HG03066 (cell line): ENCODE measurements at regions not wholly inside any gene's neighbourhood (a gene's known extent, or its start where the extent isn't known, plus 50 kb on each side); places are given as distances from the start of the nearest gene placed in this dataset.
"Not testable (repeated sequence)": the region's sequence is repeated elsewhere in the genome, so short reads cannot be mapped to it uniquely, and the experiment has no call there.

Experiments used
- ATAC-seq: cut with Tn5 transposase; IDR thresholded peaks from one replicate; pipeline ENCODE4 v1.9.1; 2021; ENCODE audit warnings: low read depth; ENCODE audit not compliant: unreplicated experiment

GRCh38 chr4:72887152-72887551, 182.4 kb downstream of the COX18 start:
- ATAC-seq = no peak

GRCh38 chr4:72886602-72887001, 182.9 kb downstream of the COX18 start:
- ATAC-seq = no peak

GRCh38 chr4:72884225-72884624, 185.3 kb downstream of the COX18 start:
- not testable (repeated sequence) for ATAC-seq

GRCh38 chr4:72876946-72877345, 192.6 kb downstream of the COX18 start:
- no peak for ATAC-seq

- no peak for ATAC-seq
Measured at GRCh38 chr4:72875545-72875944, 194.0 kb downstream of the COX18 start.

- ATAC-seq = no peak
Measured at GRCh38 chr4:72875138-72875537, 194.4 kb downstream of the COX18 start.

- no peak for ATAC-seq
Measured at GRCh38 chr4:72864898-72865297, 204.6 kb downstream of the COX18 start.

GRCh38 chr4:72864277-72864676, 205.2 kb downstream of the COX18 start:
- not testable (repeated sequence) for ATAC-seq

GRCh38 chr4:72860766-72861165, 208.8 kb downstream of the COX18 start:
- ATAC-seq = no peak

- no peak for ATAC-seq
Measured at GRCh38 chr4:72858328-72858727, 211.2 kb downstream of the COX18 start.

GRCh38 chr4:72857787-72858186, 211.7 kb downstream of the COX18 start:
- ATAC-seq = no peak

GRCh38 chr4:72857216-72857615, 212.3 kb downstream of the COX18 start:
- ATAC-seq = no peak

- ATAC-seq = no peak
Measured at GRCh38 chr4:72846280-72847111, 223.0 kb downstream of the COX18 start.

- no peak for ATAC-seq
Measured at GRCh38 chr4:72843466-72843865, 226.1 kb downstream of the COX18 start.

GRCh38 chr4:72842323-72842722, 227.2 kb downstream of the COX18 start:
- no peak for ATAC-seq

GRCh38 chr4:72840166-72840565, 229.3 kb downstream of the COX18 start:
- not testable (repeated sequence) for ATAC-seq

GRCh38 chr4:72828864-72829263, 240.7 kb downstream of the COX18 start:
- no peak for ATAC-seq

GRCh38 chr4:72827968-72828367, 241.5 kb downstream of the COX18 start:
- ATAC-seq = no peak

GRCh38 chr4:72820107-72820506, 249.4 kb downstream of the COX18 start:
- no peak for ATAC-seq

GRCh38 chr4:72817012-72817411, 248.0 kb upstream of the ADAMTS3 start:
- no peak for ATAC-seq

- no peak for ATAC-seq
Measured at GRCh38 chr4:72814241-72814640, 245.2 kb upstream of the ADAMTS3 start.

- no peak for ATAC-seq
Measured at GRCh38 chr4:72809208-72809607, 240.2 kb upstream of the ADAMTS3 start.

GRCh38 chr4:72805284-72805683, 236.3 kb upstream of the ADAMTS3 start:
- ATAC-seq = no peak
